AG09319 (cell line): ENCODE measurements at regions not wholly inside any gene's neighbourhood (a gene's known extent, or its start where the extent isn't known, plus 50 kb on each side); places are given as distances from the start of the nearest gene placed in this dataset.

Experiments
- DNase-seq: peaks from one replicate; pipeline ENCODE4 v3.0.0-alpha.2; 2010; ENCODE audit warnings: low read depth; ENCODE audit errors: extremely low read depth
- TF ChIP-seq, protein P1 (sequence below): IDR thresholded peaks from 2 replicates; pipeline ENCODE4 v1.5.1; 2011; ENCODE audit warnings: low read depth, mild to moderate bottlenecking, inconsistent platforms, low read length, moderate library complexity

DNA sequence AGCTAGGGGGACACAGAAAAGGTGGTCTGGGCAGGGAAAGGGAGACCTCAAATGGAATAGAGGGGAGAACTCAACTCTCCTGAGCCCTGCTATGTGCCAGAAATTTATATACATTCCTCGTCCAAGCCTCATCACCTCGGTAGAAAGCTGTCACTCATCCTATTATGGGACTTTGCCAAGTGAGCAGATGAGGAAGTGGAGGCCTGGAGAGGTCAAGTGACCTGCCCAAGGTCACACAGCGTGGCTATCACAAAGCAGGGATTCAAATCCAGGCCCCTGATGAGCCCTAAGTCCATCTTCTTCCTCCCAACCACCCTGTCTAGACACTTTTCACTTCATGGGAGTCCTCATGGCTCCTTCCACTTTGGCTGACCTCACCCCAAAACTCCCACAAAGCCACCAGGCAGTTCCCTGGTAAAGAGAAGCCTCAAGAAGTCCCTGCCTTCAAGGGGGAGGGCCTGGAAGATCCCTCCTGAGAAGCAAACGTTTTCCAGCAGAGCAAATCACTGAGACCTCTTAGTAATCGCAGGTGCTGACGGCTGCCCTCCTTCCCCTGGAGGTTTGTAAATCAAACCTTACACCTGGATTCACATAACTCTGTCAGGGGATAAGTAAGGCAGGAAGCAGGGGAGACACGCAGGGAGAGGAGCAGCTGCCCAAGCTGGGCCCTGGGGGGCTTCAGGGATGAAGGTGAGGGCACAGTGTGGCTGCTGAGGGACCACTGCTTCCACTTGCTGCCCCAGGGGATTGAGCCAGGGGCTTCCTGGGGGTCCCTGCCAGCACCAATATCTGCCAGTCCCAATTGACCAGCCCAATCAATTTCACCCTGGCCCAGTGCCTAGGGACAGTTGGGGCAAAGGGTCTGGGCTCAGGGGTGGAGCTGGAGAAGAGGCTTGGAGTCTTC lies 351.2 kb downstream of the MATN1 start:
- no peak for DNase-seq
- TF ChIP-seq, protein P1, sequence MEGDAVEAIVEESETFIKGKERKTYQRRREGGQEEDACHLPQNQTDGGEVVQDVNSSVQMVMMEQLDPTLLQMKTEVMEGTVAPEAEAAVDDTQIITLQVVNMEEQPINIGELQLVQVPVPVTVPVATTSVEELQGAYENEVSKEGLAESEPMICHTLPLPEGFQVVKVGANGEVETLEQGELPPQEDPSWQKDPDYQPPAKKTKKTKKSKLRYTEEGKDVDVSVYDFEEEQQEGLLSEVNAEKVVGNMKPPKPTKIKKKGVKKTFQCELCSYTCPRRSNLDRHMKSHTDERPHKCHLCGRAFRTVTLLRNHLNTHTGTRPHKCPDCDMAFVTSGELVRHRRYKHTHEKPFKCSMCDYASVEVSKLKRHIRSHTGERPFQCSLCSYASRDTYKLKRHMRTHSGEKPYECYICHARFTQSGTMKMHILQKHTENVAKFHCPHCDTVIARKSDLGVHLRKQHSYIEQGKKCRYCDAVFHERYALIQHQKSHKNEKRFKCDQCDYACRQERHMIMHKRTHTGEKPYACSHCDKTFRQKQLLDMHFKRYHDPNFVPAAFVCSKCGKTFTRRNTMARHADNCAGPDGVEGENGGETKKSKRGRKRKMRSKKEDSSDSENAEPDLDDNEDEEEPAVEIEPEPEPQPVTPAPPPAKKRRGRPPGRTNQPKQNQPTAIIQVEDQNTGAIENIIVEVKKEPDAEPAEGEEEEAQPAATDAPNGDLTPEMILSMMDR, result no peak

DNA sequence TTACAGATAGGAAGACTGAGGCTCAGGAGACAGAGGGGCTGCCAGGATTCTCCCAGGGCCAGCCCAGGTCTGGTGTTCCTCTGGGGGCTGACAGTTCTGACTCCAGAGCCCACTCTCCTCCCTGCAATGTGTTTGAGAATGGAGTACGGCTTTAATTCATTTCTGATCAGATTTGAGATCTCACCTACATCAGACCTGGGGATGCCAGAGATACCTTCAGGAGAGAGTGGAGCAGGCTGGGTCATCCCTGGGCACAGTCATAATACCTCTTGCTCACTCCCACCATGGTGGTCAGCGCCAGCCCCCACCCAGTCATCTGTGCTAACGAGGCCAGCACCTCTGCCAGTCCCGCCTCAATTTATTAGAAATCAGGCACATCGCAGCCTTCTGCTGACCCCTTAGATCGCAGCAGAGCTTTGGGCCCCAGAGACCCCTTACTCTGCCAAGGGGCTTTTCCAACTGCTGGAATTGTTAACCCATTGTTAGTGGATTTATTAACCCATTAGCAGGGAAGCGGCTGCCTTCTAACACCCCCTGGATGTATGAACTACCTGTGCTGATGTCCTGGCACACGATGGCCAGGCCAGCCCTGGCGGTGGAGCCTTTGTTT lies 352.1 kb downstream of the MATN1 start:
- TF ChIP-seq, protein P1, result no peak
- DNase-seq, result no peak

DNA sequence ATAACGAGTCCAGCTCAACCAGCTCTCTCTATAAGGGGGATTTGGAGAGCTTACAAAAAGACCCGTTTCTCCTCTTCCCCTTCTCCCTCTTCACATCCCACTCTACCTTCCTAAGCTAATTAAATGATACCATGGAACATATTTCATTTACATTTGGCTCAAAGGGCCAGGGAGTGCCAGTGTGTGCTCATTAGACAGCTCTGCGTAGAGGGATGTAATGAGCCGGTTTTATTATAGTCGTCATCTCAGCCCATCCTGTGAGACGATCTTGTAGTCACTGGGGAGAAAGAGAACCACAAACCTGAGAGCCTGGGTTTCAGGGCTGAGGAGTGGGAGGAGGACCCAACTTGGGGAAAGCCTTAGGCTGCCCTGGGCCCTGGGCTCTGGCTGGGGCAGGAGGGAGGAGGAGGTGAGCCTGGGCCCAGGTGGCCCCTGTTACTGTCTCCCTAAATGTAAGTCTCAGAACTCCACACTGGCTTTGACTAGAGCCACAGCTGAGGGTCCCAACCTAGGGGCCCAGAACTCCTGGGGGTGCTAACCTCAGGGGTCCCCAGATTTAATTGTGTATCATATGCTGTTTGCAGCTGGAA lies 354.6 kb downstream of the MATN1 start:
- no peak for DNase-seq
- TF ChIP-seq, protein P1, result no peak

DNA sequence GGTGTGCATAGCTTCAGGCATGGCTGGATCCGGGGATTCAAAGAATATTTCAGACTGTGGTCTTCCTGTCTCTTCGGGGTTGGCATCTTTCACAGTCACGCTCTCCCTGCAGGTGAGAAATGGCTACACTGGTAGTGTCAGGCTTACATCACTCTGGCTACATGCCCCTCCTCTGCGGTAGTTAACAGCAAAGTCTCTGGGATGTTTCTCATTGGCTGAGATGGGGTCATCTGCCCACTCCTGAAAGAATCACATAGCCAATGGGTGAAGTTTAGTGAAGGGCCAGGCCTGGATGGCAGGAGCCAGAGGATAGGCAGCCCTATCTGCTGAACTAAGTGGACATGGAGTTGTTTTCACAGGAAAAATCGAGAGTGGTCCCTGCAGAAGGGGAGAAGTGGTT lies 356.5 kb downstream of the MATN1 start:
- TF ChIP-seq, protein P1, result no peak
- no peak for DNase-seq

DNA sequence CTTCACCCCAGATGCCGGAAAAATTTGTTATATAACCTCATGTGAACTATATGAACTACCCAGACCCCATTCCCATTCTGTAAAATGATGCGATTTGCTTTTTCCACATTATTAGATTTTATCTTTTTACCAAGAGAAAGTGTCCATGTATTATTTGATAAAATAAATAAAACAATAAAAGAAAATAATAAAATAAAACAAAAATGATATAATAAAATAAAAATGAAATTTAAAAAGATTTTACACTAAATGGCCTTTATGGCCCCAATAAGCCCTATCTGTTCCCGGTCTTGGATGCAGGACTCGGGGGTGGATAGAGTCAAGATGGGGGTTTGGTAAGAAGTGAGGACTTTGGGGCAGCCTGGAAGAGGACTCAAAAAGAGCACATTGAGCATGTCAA lies 357.2 kb downstream of the MATN1 start:
- TF ChIP-seq, protein P1, result no peak
- DNase-seq, result no peak

DNA sequence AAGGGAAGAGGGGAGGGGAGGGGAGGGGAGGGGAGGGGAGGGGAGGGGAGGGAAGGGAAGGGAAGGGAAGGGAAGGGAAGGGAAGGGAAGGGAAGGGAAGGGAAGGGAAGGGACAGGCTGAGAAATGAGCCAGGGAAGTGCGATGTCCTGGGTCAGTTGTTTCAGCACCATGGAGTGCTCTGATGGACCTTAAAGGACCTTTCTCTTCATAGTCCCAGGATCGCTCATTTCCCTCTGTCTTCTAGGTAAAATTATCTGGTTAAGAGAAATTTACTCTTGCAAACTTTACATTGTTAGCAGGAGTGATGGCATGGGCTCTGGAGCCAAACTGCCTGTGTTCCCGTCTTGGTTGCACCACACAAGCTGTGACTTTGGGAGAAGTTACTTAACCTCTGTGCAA lies 357.8 kb downstream of the MATN1 start:
- TF ChIP-seq, protein P1, result no peak
- DNase-seq, result no peak

DNA sequence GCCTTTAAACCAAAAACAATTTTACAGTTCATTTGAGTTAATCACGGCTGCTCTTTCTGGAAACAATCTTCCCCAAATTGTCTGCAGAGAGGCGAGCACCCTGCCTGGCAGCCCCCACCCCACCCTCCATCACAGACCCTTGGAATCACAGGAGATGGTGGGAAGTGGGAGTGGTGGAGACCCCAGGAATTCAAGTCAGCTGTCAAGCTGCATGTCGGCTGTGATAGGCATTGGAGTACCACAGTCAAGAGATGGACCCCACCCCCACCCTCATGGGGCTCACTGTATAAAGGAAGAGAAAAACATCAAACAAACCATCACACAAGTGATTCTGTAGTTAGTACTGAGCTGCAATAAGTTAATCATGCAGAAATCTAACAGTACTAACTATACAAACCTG lies 360.4 kb downstream of the MATN1 start:
- no peak for DNase-seq
- TF ChIP-seq, protein P1, result no peak
